ENCODE measurements at regions not wholly inside any gene's neighbourhood (a gene's known extent, or its start where the extent isn't known, plus 50 kb on each side); places are given as distances from the start of the nearest gene placed in this dataset.
A peak's percentile ranks its signal among the peaks of the same experiment; 100 is the strongest.

DNA sequence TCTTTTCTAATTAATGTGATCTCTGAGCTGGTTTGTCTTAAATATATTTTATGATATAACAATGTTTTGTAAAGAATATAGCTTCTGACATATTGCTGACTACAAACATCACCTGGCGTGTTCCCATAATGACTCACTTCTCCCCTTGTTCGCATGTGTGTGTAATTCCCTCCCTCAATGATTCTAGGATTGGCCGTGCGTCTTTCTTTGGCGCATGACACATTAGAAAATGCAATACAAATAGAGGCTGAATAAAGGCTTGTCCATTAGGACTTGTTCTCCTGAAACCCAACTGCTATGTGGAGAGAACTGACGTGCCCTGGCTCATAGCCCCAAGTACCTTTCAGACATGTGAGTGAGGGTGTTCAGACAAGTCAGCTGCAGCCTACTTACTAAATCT, 159.7 kb upstream of the CDH20 start:
- Histone ChIP-seq H4K20me1 (ENCODE audit: control insufficient read depth, extremely low read depth, insufficient read depth, low read length) (no peaks in the 10 kb centered on the region), H3K27ac (ENCODE audit: insufficient read depth, low read length) (no peak overlapping the region), H3K27me3 (ENCODE audit: control insufficient read depth, insufficient read depth, low read length) (no peaks in the 10 kb centered on the region), H3K4me1 (ENCODE audit: control insufficient read depth, extremely low read depth, insufficient read depth, low read length) (no peaks in the 10 kb centered on the region), H3K36me3 (ENCODE audit: control insufficient read depth, insufficient read depth, low read length) (no peaks in the 10 kb centered on the region), H3K9me3 (ENCODE audit: control insufficient read depth, insufficient read depth, low read depth, low read length) (no peaks in the 10 kb centered on the region), H2AFZ (ENCODE audit: low read length) (no peak overlapping the region), H3K9ac (ENCODE audit: insufficient read depth, low read length) (no peak overlapping the region), H3K79me2 (ENCODE audit: control insufficient read depth, insufficient read depth, low read length) (no peaks in the 10 kb centered on the region), H3K4me3 (replicated peaks in 1 of 4; ENCODE audit: control extremely low read depth in 1 of 4, insufficient read depth in 1 of 4, low read depth in 3 of 4, low read length in 4 of 4) (no peak overlapping the region), H3K4me2 (ENCODE audit: extremely low read depth, insufficient read depth, low read length) (no peak overlapping the region)
- TF ChIP-seq, protein P1, sequence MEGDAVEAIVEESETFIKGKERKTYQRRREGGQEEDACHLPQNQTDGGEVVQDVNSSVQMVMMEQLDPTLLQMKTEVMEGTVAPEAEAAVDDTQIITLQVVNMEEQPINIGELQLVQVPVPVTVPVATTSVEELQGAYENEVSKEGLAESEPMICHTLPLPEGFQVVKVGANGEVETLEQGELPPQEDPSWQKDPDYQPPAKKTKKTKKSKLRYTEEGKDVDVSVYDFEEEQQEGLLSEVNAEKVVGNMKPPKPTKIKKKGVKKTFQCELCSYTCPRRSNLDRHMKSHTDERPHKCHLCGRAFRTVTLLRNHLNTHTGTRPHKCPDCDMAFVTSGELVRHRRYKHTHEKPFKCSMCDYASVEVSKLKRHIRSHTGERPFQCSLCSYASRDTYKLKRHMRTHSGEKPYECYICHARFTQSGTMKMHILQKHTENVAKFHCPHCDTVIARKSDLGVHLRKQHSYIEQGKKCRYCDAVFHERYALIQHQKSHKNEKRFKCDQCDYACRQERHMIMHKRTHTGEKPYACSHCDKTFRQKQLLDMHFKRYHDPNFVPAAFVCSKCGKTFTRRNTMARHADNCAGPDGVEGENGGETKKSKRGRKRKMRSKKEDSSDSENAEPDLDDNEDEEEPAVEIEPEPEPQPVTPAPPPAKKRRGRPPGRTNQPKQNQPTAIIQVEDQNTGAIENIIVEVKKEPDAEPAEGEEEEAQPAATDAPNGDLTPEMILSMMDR (conservative IDR thresholded peaks at IDR 0.05 in 1 of 2, IDR thresholded peaks at IDR 0.05 in 1 of 2; ENCODE audit: low read depth in 1 of 2, low read length in 2 of 2) = no peak
- no peak for TF ChIP-seq EZH2 (IDR thresholded peaks at IDR 0.05; ENCODE audit: low read length, missing control alignments)
- DNase-seq (ENCODE audit: low read depth in 2 of 2) = peak in 1 of 2 donors; percentile 47

DNA sequence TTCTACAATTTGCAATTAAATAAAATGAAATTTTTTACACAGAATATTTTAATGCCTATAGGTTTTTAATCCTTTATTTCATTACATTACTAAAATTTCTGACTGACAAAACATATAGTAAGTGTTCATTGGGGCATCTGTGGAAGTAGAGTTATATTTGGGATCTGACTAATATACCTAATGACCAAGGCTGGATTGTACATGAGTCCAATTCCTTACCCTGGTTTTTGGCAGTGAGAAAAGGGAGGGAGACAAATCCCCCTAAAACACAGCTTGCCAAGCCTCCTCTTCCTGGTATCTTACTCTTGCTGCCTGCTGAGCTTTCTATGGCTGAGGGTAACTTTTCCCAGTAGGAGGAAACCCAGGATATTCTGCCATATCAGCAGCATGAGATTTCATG, 149.4 kb upstream of the CDH20 start:
- Histone ChIP-seq H3K27me3 (ENCODE audit: control insufficient read depth, insufficient read depth, low read length) (no peaks in the 10 kb centered on the region), H3K9ac (ENCODE audit: insufficient read depth, low read length) (no peak overlapping the region), H2AFZ (ENCODE audit: low read length) (no peak overlapping the region), H4K20me1 (ENCODE audit: control insufficient read depth, extremely low read depth, insufficient read depth, low read length) (no peaks in the 10 kb centered on the region), H3K9me3 (ENCODE audit: control insufficient read depth, insufficient read depth, low read depth, low read length) (no peaks in the 10 kb centered on the region), H3K4me2 (ENCODE audit: extremely low read depth, insufficient read depth, low read length) (no peak overlapping the region), H3K27ac (ENCODE audit: insufficient read depth, low read length) (no peak overlapping the region), H3K36me3 (ENCODE audit: control insufficient read depth, insufficient read depth, low read length) (no peaks in the 10 kb centered on the region), H3K4me3 (replicated peaks in 1 of 4; ENCODE audit: control extremely low read depth in 1 of 4, insufficient read depth in 1 of 4, low read depth in 3 of 4, low read length in 4 of 4) (no peak overlapping the region), H3K4me1 (ENCODE audit: control insufficient read depth, extremely low read depth, insufficient read depth, low read length) (no peaks in the 10 kb centered on the region), H3K79me2 (ENCODE audit: control insufficient read depth, insufficient read depth, low read length) (no peaks in the 10 kb centered on the region)
- TF ChIP-seq, protein P1 (conservative IDR thresholded peaks at IDR 0.05 in 1 of 2, IDR thresholded peaks at IDR 0.05 in 1 of 2; ENCODE audit: low read depth in 1 of 2, low read length in 2 of 2) = no peak
- no peak for TF ChIP-seq EZH2 (IDR thresholded peaks at IDR 0.05; ENCODE audit: low read length, missing control alignments)
- DNase-seq (ENCODE audit: low read depth in 2 of 2) = no peak

DNA sequence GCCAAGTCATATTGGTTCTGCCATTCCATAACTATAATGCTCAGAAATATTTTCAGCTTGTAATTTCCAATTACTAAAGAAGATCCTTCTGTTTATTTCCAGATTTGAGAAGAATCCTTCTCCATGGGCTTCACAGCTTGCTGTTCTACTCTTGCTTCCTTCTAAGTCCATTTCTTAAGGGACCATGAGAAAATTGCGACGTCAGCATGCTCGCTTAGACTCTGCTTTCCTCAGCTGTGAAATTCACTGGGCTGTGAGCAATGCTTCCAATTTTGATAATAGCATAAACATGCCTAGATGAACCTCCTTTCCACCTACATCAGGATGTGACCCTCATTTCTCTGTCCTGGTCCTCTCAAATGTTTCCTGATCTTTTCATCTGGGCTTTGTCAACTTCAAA, 145.3 kb upstream of the CDH20 start:
- Histone ChIP-seq H3K9ac (ENCODE audit: insufficient read depth, low read length) (no peak overlapping the region), H4K20me1 (ENCODE audit: control insufficient read depth, extremely low read depth, insufficient read depth, low read length) (no peaks in the 10 kb centered on the region), H3K27ac (ENCODE audit: insufficient read depth, low read length) (no peak overlapping the region), H3K4me2 (ENCODE audit: extremely low read depth, insufficient read depth, low read length) (no peak overlapping the region), H3K4me3 (replicated peaks in 1 of 4; ENCODE audit: control extremely low read depth in 1 of 4, insufficient read depth in 1 of 4, low read depth in 3 of 4, low read length in 4 of 4) (no peak overlapping the region), H3K4me1 (ENCODE audit: control insufficient read depth, extremely low read depth, insufficient read depth, low read length) (no peaks in the 10 kb centered on the region), H3K36me3 (ENCODE audit: control insufficient read depth, insufficient read depth, low read length) (no peaks in the 10 kb centered on the region), H3K79me2 (ENCODE audit: control insufficient read depth, insufficient read depth, low read length) (no peaks in the 10 kb centered on the region), H3K27me3 (ENCODE audit: control insufficient read depth, insufficient read depth, low read length) (no peaks in the 10 kb centered on the region), H2AFZ (ENCODE audit: low read length) (no peak overlapping the region), H3K9me3 (ENCODE audit: control insufficient read depth, insufficient read depth, low read depth, low read length) (no peaks in the 10 kb centered on the region)
- TF ChIP-seq, protein P1 (conservative IDR thresholded peaks at IDR 0.05 in 1 of 2, IDR thresholded peaks at IDR 0.05 in 1 of 2; ENCODE audit: low read depth in 1 of 2, low read length in 2 of 2) = no peak
- no peak for TF ChIP-seq EZH2 (IDR thresholded peaks at IDR 0.05; ENCODE audit: low read length, missing control alignments)
- DNase-seq (ENCODE audit: low read depth in 2 of 2) = no peak

Data from fibroblast of lung (primary cell).